OCI-LY7 (cell line): ENCODE measurements at regions not wholly inside any gene's neighbourhood (a gene's known extent, or its start where the extent isn't known, plus 50 kb on each side); places are given as distances from the start of the nearest gene placed in this dataset.

Experiments
- BruUV-seq: library from RNA; stranded (reverse); fragments of 400-500 nt; replicated peaks from 2 replicates; lab custom pipeline; 2021; lab: Mats Ljungman, UMichigan
- CTCF ChIA-PET: fragments of 300-600 bp; sonication (Branson Sonifier 250); formaldehyde crosslinking; loops from one replicate; lab custom pipeline; 2022; ENCODE audit warnings: antibody characterized with exemption; ENCODE audit not compliant: unreplicated experiment; lab: Charles Lee
- POLR2A ChIA-PET: fragments of 300-600 bp; sonication (Branson Sonifier 250); formaldehyde crosslinking; loops from one replicate; lab custom pipeline; 2022; ENCODE audit warnings: antibody characterized with exemption; lab: Charles Lee
- DNase-seq: peaks from one replicate; pipeline ENCODE4 v3.0.0-alpha.2; 2015; ENCODE audit warnings: low spot score
- H2AFZ ChIP-seq: fragments of 200-600 bp; sonication (generic), shearing (Covaris generic); 2 replicates; pipeline ENCODE4 v1.6.1; 2014; ENCODE audit warnings: mild to moderate bottlenecking, antibody characterized with exemption, low read length, moderate library complexity
- H3K27ac ChIP-seq: fragments of 200-600 bp; sonication (generic); 2 replicates; pipeline ENCODE4 v1.5.1; 2014; ENCODE audit warnings: mixed run types, low read depth, mild to moderate bottlenecking, moderate library complexity, low read length, inconsistent platforms; ENCODE audit not compliant: poor library complexity, severe bottlenecking
- H3K36me3 ChIP-seq: fragments of 200-600 bp; sonication (generic); 2 replicates; pipeline ENCODE4 v1.6.1; 2014; ENCODE audit warnings: mild to moderate bottlenecking, antibody characterized with exemption, low read length, moderate library complexity, mixed read lengths; ENCODE audit not compliant: insufficient read depth
- H3K4me1 ChIP-seq: fragments of 200-600 bp; sonication (generic); 2 replicates; pipeline ENCODE4 v1.5.1; 2014; ENCODE audit warnings: mild to moderate bottlenecking, low read length; ENCODE audit not compliant: insufficient read depth, poor library complexity, severe bottlenecking
- H3K4me2 ChIP-seq: fragments of 200-600 bp; sonication (generic); 2 replicates; pipeline ENCODE4 v1.6.1; 2014; ENCODE audit warnings: mild to moderate bottlenecking, low read length
- H3K4me3 ChIP-seq: fragments of 200-600 bp; sonication (generic); 2 replicates; pipeline ENCODE4 v1.5.1; 2014; ENCODE audit warnings: mild to moderate bottlenecking, low read depth, low read length; ENCODE audit not compliant: poor library complexity, severe bottlenecking
- H3K79me2 ChIP-seq: fragments of 200-600 bp; sonication (generic); 2 replicates; pipeline ENCODE4 v1.6.1; 2016; ENCODE audit warnings: low read depth, mild to moderate bottlenecking, low read length, moderate library complexity, mixed read lengths; ENCODE audit not compliant: insufficient read depth
- H3K9me2 ChIP-seq: fragments of 200-600 bp; sonication (generic); 2 replicates; pipeline ENCODE4 v1.6.1; 2016; ENCODE audit warnings: mild to moderate bottlenecking, low read length, mixed read lengths; ENCODE audit not compliant: insufficient read depth
- H3K9me3 ChIP-seq: fragments of 200-600 bp; sonication (generic); 2 replicates; pipeline ENCODE4 v1.6.1; 2014; ENCODE audit warnings: mild to moderate bottlenecking, mixed run types, low read length, mixed read lengths
- H4K20me1 ChIP-seq: fragments of 200-600 bp; sonication (generic); 2 replicates; pipeline ENCODE4 v1.6.1; 2014; ENCODE audit warnings: mild to moderate bottlenecking, antibody characterized with exemption, low read length, moderate library complexity, mixed read lengths; ENCODE audit not compliant: insufficient read depth
- CTCF ChIP-seq: fragments of 200-600 bp; sonication (generic); conservative IDR thresholded peaks from 2 replicates; pipeline ENCODE4 v1.5.1; 2014; ENCODE audit warnings: mild to moderate bottlenecking, antibody characterized with exemption, low read length, moderate library complexity, mixed read lengths
- EZH2phosphoT487 ChIP-seq: fragments of 200-600 bp; sonication (generic); IDR thresholded peaks from 2 replicates; pipeline ENCODE4 v1.6.1; 2018; ENCODE audit warnings: low read depth, borderline replicate concordance, mild to moderate bottlenecking, mixed run types, antibody characterized with exemption, low read length, moderate library complexity, mixed read lengths
- intact Hi-C: fragments of 100-400 bp; cut with micrococcal nuclease; formaldehyde crosslinking; loops from one replicate; pipeline ENCODE4 v1.10.0; 2022; ENCODE audit not compliant: unreplicated experiment

GRCh38 chr7:109939207-109939606, 1151.7 kb upstream of the LRRN3 start:
- Histone ChIP-seq H4K20me1 (no peaks in the 10 kb centered on the region), H3K4me3 (no peak overlapping the region), H3K9me3 (no peaks in the 10 kb centered on the region), H3K27ac (no peak overlapping the region), H3K79me2 (no peaks in the 10 kb centered on the region), H3K36me3 (no peaks in the 10 kb centered on the region), H3K9me2 (no peaks in the 10 kb centered on the region), H2AFZ (no peak overlapping the region), H3K4me2 (no peak overlapping the region), H3K4me1 (no peaks in the 10 kb centered on the region)
- intact Hi-C loops, result no loop called here
- BruUV-seq, result no TSS peak
- ChIA-PET POLR2A (no interaction called here), CTCF (no interaction called here)
- no peak for DNase-seq
- TF ChIP-seq CTCF (no peak), EZH2phosphoT487 (no peak)

- Histone ChIP-seq H4K20me1 (no peaks in the 10 kb centered on the region), H3K9me3 (no peaks in the 10 kb centered on the region), H3K36me3 (no peaks in the 10 kb centered on the region), H3K4me2 (no peak overlapping the region), H3K79me2 (no peaks in the 10 kb centered on the region), H2AFZ (no peak overlapping the region), H3K27ac (no peak overlapping the region), H3K4me3 (no peak overlapping the region), H3K9me2 (no peaks in the 10 kb centered on the region; the same call in 1 of the 2 replicates), H3K4me1 (no peaks in the 10 kb centered on the region)
- ChIA-PET POLR2A (no interaction called here), CTCF (no interaction called here)
- DNase-seq, result no peak
- no TSS peak for BruUV-seq
- TF ChIP-seq CTCF (no peak), EZH2phosphoT487 (no peak)
- intact Hi-C loops, result no loop called here
Measured at GRCh38 chr7:109945820-109946518, 1145.0 kb upstream of the LRRN3 start.

GRCh38 chr7:109950256-109950655, 1140.7 kb upstream of the LRRN3 start:
- Histone ChIP-seq H3K27ac (no peak overlapping the region), H2AFZ (no peak overlapping the region), H3K79me2 (no peaks in the 10 kb centered on the region), H3K4me3 (no peak overlapping the region), H3K9me3 (no peaks in the 10 kb centered on the region), H4K20me1 (no peaks in the 10 kb centered on the region), H3K9me2 (no peaks in the 10 kb centered on the region; the same call in 1 of the 2 replicates), H3K4me2 (no peak overlapping the region), H3K36me3 (no peaks in the 10 kb centered on the region), H3K4me1 (no peaks in the 10 kb centered on the region)
- intact Hi-C loops, result no loop called here
- no TSS peak for BruUV-seq
- no peak for DNase-seq
- POLR2A ChIA-PET, result no interaction called here
- no peak for TF ChIP-seq EZH2phosphoT487
- no peak for TF ChIP-seq CTCF
- CTCF ChIA-PET, result no interaction called here
